ENCODE measurements at regions not wholly inside any gene's neighbourhood (a gene's known extent, or its start where the extent isn't known, plus 50 kb on each side); places are given as distances from the start of the nearest gene placed in this dataset.

GRCh38 chr6:85752602-85753001 is 109.9 kb upstream of the SYNCRIP start:
- TF ChIP-seq GATA2 (IDR thresholded peaks at IDR 0.05; ENCODE audit: low read depth, low read length) (no peak), GATA3 (IDR thresholded peaks at IDR 0.05; ENCODE audit: low read depth, low read length) (no peak)

All from SH-SY5Y (cell line).